C4-2B (cell line): ENCODE measurements at regions not wholly inside any gene's neighbourhood (a gene's known extent, or its start where the extent isn't known, plus 50 kb on each side); places are given as distances from the start of the nearest gene placed in this dataset.

ENCODE experiments used
- H3K27ac ChIP-seq: fragments of 450-650 bp; 2 replicates; pipeline ENCODE4 v1.5.1; 2017
- CTCF ChIP-seq: fragments of 450-650 bp; conservative IDR thresholded peaks from 2 replicates; pipeline ENCODE4 v1.5.1; 2017; ENCODE audit warnings: mild to moderate bottlenecking
- ZFX ChIP-seq: fragments of 450-650 bp; IDR thresholded peaks from 2 replicates; pipeline ENCODE4 v1.6.1; 2017

- H3K27ac ChIP-seq, result no peak overlapping the region
- TF ChIP-seq CTCF (no peak), ZFX (no peak)
Observed at GRCh38 chr15:47993051-47993450, 127.7 kb upstream of the SLC24A5 start.

GRCh38 chr15:47997195-47998080, 123.4 kb upstream of the SLC24A5 start:
- H3K27ac ChIP-seq, result no peak overlapping the region
- no peak for TF ChIP-seq ZFX
- TF ChIP-seq CTCF, result no peak

GRCh38 chr15:47998619-47999019, 122.2 kb upstream of the SLC24A5 start:
- no peak for TF ChIP-seq ZFX
- no peak for TF ChIP-seq CTCF
- H3K27ac ChIP-seq, result no peak overlapping the region

GRCh38 chr15:48001393-48002039, 119.3 kb upstream of the SLC24A5 start:
- TF ChIP-seq ZFX (no peak), CTCF (no peak)
- H3K27ac ChIP-seq, result peak overlapping the region; percentile 80; the same call in 1 of the 2 replicates

- peak overlapping the region; percentile 80 for H3K27ac ChIP-seq
- no peak for TF ChIP-seq CTCF
- no peak for TF ChIP-seq ZFX
Observed at GRCh38 chr15:48002767-48003166, 118.0 kb upstream of the SLC24A5 start.

- H3K27ac ChIP-seq, result no peak overlapping the region; the same call in 1 of the 2 replicates
- no peak for TF ChIP-seq CTCF
- TF ChIP-seq ZFX, result no peak
Observed at GRCh38 chr15:48003441-48003840, 117.3 kb upstream of the SLC24A5 start.

- TF ChIP-seq CTCF (no peak), ZFX (no peak)
- H3K27ac ChIP-seq, result no peak overlapping the region; the same call in 1 of the 2 replicates
Observed at GRCh38 chr15:48005077-48005476, 115.7 kb upstream of the SLC24A5 start.
